Stimulated activated CD4-positive, alpha-beta T cell treated with anti-CD3 and anti-CD28 coated beads, Interleukin-4, amount 100 ng/mL, for 4 hours (primary cell): ENCODE measurements at regions not wholly inside any gene's neighbourhood (a gene's known extent, or its start where the extent isn't known, plus 50 kb on each side); places are given as distances from the start of the nearest gene placed in this dataset.

ENCODE experiments used
- DNase-seq, 2 experiments: peaks; one replicate each; pipeline ENCODE4 v3.0.0-alpha.2; 2020

- no peak for DNase-seq
These were observed 199.0 kb upstream of the MVB12B start for GRCh38 chr9:126127591-126127990.

GRCh38 chr9:126128494-126129142, 198.0 kb upstream of the MVB12B start:
- no peak for DNase-seq

GRCh38 chr9:126131066-126132010, 195.3 kb upstream of the MVB12B start:
- no peak for DNase-seq

GRCh38 chr9:126132746-126133145, 193.9 kb upstream of the MVB12B start:
- DNase-seq, result no peak

GRCh38 chr9:126144196-126144595, 182.4 kb upstream of the MVB12B start:
- no peak for DNase-seq

GRCh38 chr9:126144603-126145456, 181.8 kb upstream of the MVB12B start:
- no peak for DNase-seq

GRCh38 chr9:126145887-126146253, 180.8 kb upstream of the MVB12B start:
- no peak for DNase-seq

GRCh38 chr9:126146254-126147145, 180.1 kb upstream of the MVB12B start:
- peak in 1 of 2 experiments; percentile 8 for DNase-seq

- DNase-seq, result no peak
These were observed 179.3 kb upstream of the MVB12B start for GRCh38 chr9:126147186-126147935.

- no peak for DNase-seq
These were observed 178.4 kb upstream of the MVB12B start for GRCh38 chr9:126147936-126148870.

- DNase-seq, result no peak
These were observed 177.6 kb upstream of the MVB12B start for GRCh38 chr9:126148994-126149393.

- no peak for DNase-seq
These were observed 177.0 kb upstream of the MVB12B start for GRCh38 chr9:126149661-126150060.

GRCh38 chr9:126150411-126151030, 176.1 kb upstream of the MVB12B start:
- no peak for DNase-seq

- DNase-seq, result no peak
These were observed 175.5 kb upstream of the MVB12B start for GRCh38 chr9:126151031-126151685.

- no peak for DNase-seq
These were observed 174.9 kb upstream of the MVB12B start for GRCh38 chr9:126151686-126152134.

- DNase-seq, result no peak
These were observed 173.8 kb upstream of the MVB12B start for GRCh38 chr9:126152622-126153362.

GRCh38 chr9:126153382-126153781, 173.2 kb upstream of the MVB12B start:
- DNase-seq, result no peak

- DNase-seq, result no peak
These were observed 172.3 kb upstream of the MVB12B start for GRCh38 chr9:126154182-126154827.
